SK-N-SH (cell line): ENCODE measurements at regions not wholly inside any gene's neighbourhood (a gene's known extent, or its start where the extent isn't known, plus 50 kb on each side); places are given as distances from the start of the nearest gene placed in this dataset.

Experiments used
- CTCF ChIA-PET: fragments of 300-600, 350-600 bp; formaldehyde crosslinking; extraction: SDS; loops from one replicate; lab custom pipeline; 2021; lab: Yijun Ruan, JAX
- POLR2A ChIA-PET: fragments of 350-600 bp; sonication (Branson Sonifier 250); formaldehyde crosslinking; extraction: SDS; loops from one replicate; lab custom pipeline; 2020; ENCODE audit warnings: antibody characterized with exemption, inconsistent platforms; lab: Yijun Ruan, JAX
- DNase-seq: peaks from one replicate; pipeline ENCODE4 v3.0.0; 2012
- H2AFZ ChIP-seq: fragments of 200-600 bp; sonication (generic); 2 replicates; pipeline ENCODE4 v1.8.1; 2016; ENCODE audit warnings: antibody characterized with exemption, mild to moderate bottlenecking, low read depth
- H3F3A ChIP-seq: fragments of 200-600 bp; sonication (generic); replicated peaks from 2 replicates; pipeline ENCODE3; 2016; ENCODE audit warnings: antibody characterized with exemption, mild to moderate bottlenecking; ENCODE audit not compliant: insufficient read depth
- H3K27ac ChIP-seq, 2 experiments: fragments of 200-500 bp in 1 of 2; fragments of 200-600 bp in 1 of 2; sonication (Bioruptor generic) in 1 of 2; sonication (generic), shearing (Covaris generic) in 1 of 2; 2 replicates each; pipeline versions ENCODE4 v1.5.1 to v1.6.1; 2014 to 2016; ENCODE audit warnings: low read depth in 2 of 2, inconsistent platforms in 1 of 2, low read length in 1 of 2, mild to moderate bottlenecking in 1 of 2, mixed read lengths in 1 of 2
- H3K27me3 ChIP-seq: fragments of 200-600 bp; sonication (generic), shearing (Covaris generic); 2 replicates; pipeline ENCODE4 v1.6.1; 2016; ENCODE audit warnings: mixed run types; ENCODE audit not compliant: insufficient read depth
- H3K36me3 ChIP-seq, 2 experiments: fragments of 200-500 bp in 1 of 2; fragments of 200-600 bp in 1 of 2; sonication (Bioruptor generic) in 1 of 2; sonication (generic) in 1 of 2; replicated peaks in 1 of 2; 2 replicates each; pipeline versions ENCODE3 to v1.5.1; 2014 to 2016; ENCODE audit warnings: low read length in 1 of 2, mild to moderate bottlenecking in 1 of 2; ENCODE audit not compliant: insufficient read depth in 2 of 2, control insufficient read depth in 1 of 2
- H3K4me1 ChIP-seq, 2 experiments: fragments of 200-500 bp in 1 of 2; fragments of 200-600 bp in 1 of 2; sonication (Bioruptor generic) in 1 of 2; sonication (generic), shearing (Covaris generic) in 1 of 2; 2 replicates each; pipeline versions ENCODE4 v1.5.1 to v1.6.1; 2014 to 2016; ENCODE audit warnings: low read depth in 1 of 2, low read length in 1 of 2, mixed run types in 1 of 2; ENCODE audit not compliant: insufficient read depth in 2 of 2, control insufficient read depth in 1 of 2
- H3K4me2 ChIP-seq: fragments of 200-600 bp; sonication (generic), shearing (Covaris generic); 2 replicates; pipeline ENCODE4 v1.6.1; 2017; ENCODE audit warnings: mixed run types
- H3K4me3 ChIP-seq, 2 experiments: fragments of 200-500 bp in 1 of 2; fragments of 200-600 bp in 1 of 2; sonication (Bioruptor generic) in 1 of 2; sonication (generic), shearing (Covaris generic) in 1 of 2; 2 replicates each; pipeline versions ENCODE4 v1.5.1 to v1.8.1; 2014 to 2016; ENCODE audit warnings: low read depth in 2 of 2, inconsistent platforms in 1 of 2, low read length in 1 of 2, mild to moderate bottlenecking in 1 of 2, mixed read lengths in 1 of 2, moderate library complexity in 1 of 2
- H3K79me2 ChIP-seq: fragments of 200-600 bp; sonication (generic); 2 replicates; pipeline ENCODE4 v1.8.1; 2017; ENCODE audit warnings: mild to moderate bottlenecking; ENCODE audit not compliant: insufficient read depth
- H3K9ac ChIP-seq: fragments of 200-600 bp; sonication (generic); 2 replicates; pipeline ENCODE4 v1.6.1; 2017; ENCODE audit warnings: mixed run types
- H3K9me2 ChIP-seq: fragments of 200-600 bp; sonication (generic); 2 replicates; pipeline ENCODE4 v1.6.1; 2017; ENCODE audit warnings: mixed run types
- H3K9me3 ChIP-seq: fragments of 200-600 bp; sonication (generic); 2 replicates; pipeline ENCODE4 v1.6.1; 2017; ENCODE audit warnings: mixed run types, mild to moderate bottlenecking, moderate library complexity
- H4K20me1 ChIP-seq: fragments of 200-600 bp; sonication (generic); 2 replicates; pipeline ENCODE4 v1.6.1; 2017; ENCODE audit warnings: mild to moderate bottlenecking, mixed run types; ENCODE audit not compliant: insufficient read depth
- CTCF ChIP-seq: fragments of 200-600 bp; sonication (generic); IDR thresholded peaks from 2 replicates; pipeline ENCODE4 v1.6.1; 2017; ENCODE audit warnings: antibody characterized with exemption, mild to moderate bottlenecking, moderate library complexity
- EP300 ChIP-seq, 2 experiments: IDR thresholded peaks; 2 replicates each; pipeline versions ENCODE4 v1.4.0 to v1.6.1; 2012; ENCODE audit warnings: borderline replicate concordance in 1 of 2, low read depth in 1 of 2, low read length in 1 of 2
- FOSL2 ChIP-seq: IDR thresholded peaks from 2 replicates; pipeline ENCODE4 v1.4.0; 2012; ENCODE audit warnings: low read depth, mild to moderate bottlenecking, moderate library complexity, borderline replicate concordance
- FOXJ3 ChIP-seq: sonication (generic); formaldehyde crosslinking; IDR thresholded peaks from 2 replicates; pipeline ENCODE4 v1.5.1; 2020; ENCODE audit warnings: mild to moderate bottlenecking, missing genetic modification reagents
- FOXM1 ChIP-seq: IDR thresholded peaks from 2 replicates; pipeline ENCODE4 v1.4.0; 2012; ENCODE audit warnings: low read depth, mild to moderate bottlenecking
- GABPA ChIP-seq: IDR thresholded peaks from 2 replicates; pipeline ENCODE4 v1.4.0; 2012; ENCODE audit warnings: low read depth, mild to moderate bottlenecking
- GATA2 ChIP-seq: sonication (generic); formaldehyde crosslinking; IDR thresholded peaks from 2 replicates; pipeline ENCODE4 v1.5.0; 2020; ENCODE audit warnings: mild to moderate bottlenecking, missing genetic modification reagents
- IRF3 ChIP-seq: fragments of 150-350 bp; IDR thresholded peaks from 2 replicates; pipeline ENCODE4 v1.6.1; 2016; ENCODE audit warnings: mild to moderate bottlenecking, low read depth, low read length
- JUND ChIP-seq: IDR thresholded peaks from 2 replicates; pipeline ENCODE4 v1.4.0; 2012
- MEF2A ChIP-seq: IDR thresholded peaks from 2 replicates; pipeline ENCODE4 v1.4.0; 2012; ENCODE audit warnings: low read depth, borderline replicate concordance
- MXI1 ChIP-seq: IDR thresholded peaks from 2 replicates; pipeline ENCODE4 v1.6.1; 2012; ENCODE audit warnings: mild to moderate bottlenecking, low read depth, low read length, improper control_type of control experiment
- NRF1 ChIP-seq: IDR thresholded peaks from 2 replicates; pipeline ENCODE4 v1.6.1; 2012; ENCODE audit warnings: low read depth, mild to moderate bottlenecking, low read length
- POLR2AphosphoS5 ChIP-seq: IDR thresholded peaks from 2 replicates; pipeline ENCODE4 v1.6.1; 2012; ENCODE audit warnings: low read depth, low read length
- RAD21 ChIP-seq: IDR thresholded peaks from 2 replicates; pipeline ENCODE4 v1.6.1; 2012; ENCODE audit warnings: mild to moderate bottlenecking, low read length
- REST ChIP-seq: IDR thresholded peaks from 2 replicates; pipeline ENCODE4 v1.6.1; 2012; ENCODE audit warnings: mild to moderate bottlenecking, low read depth, low read length, moderate library complexity
- RFX5 ChIP-seq: IDR thresholded peaks from 2 replicates; pipeline ENCODE4 v1.6.1; 2012; ENCODE audit warnings: mild to moderate bottlenecking, improper control_type of control experiment, low read length
- USF2 ChIP-seq: fragments of 150-350 bp; IDR thresholded peaks from 2 replicates; pipeline ENCODE4 v1.6.1; 2017; ENCODE audit warnings: antibody characterized with exemption, low read length, low read depth, borderline replicate concordance
- ZBTB33 ChIP-seq: IDR thresholded peaks from 2 replicates; pipeline ENCODE4 v1.4.0; 2012; ENCODE audit warnings: low read depth, borderline replicate concordance
- WGBS: methylation state at CpG from one replicate; pipeline ENCODE4 v1.1.6; 2017; ENCODE audit warnings: low lambda C conversion rate; 5-methylcytosine and 5-hydroxymethylcytosine counted together

GRCh38 chr3:90068783-90069182 is 961.4 kb downstream of the EPHA3 start:
- 0% methylated on average over 3 of the region's 3 CpGs for WGBS
- no peaks in the 10 kb centered on the region for H3K9me2 ChIP-seq
- POLR2A ChIA-PET = no interaction called here
- H4K20me1 ChIP-seq = no peaks in the 10 kb centered on the region
- no peaks in the 10 kb centered on the region for H3K79me2 ChIP-seq
- TF ChIP-seq MEF2A = no peak
- TF ChIP-seq, all 33 proteins: peak for 0
- H3K27ac ChIP-seq = no peak overlapping the region
- no peak for DNase-seq
- no peak overlapping the region for H3K9ac ChIP-seq
- H3K36me3 ChIP-seq = no peaks in the 10 kb centered on the region
- no peak overlapping the region for H3K4me2 ChIP-seq
- H3F3A ChIP-seq = no peaks in the 10 kb centered on the region
- no peak overlapping the region for H2AFZ ChIP-seq
- H3K4me1 ChIP-seq = no peaks in the 10 kb centered on the region
- no peaks in the 10 kb centered on the region for H3K9me3 ChIP-seq
- H3K4me3 ChIP-seq = no peak overlapping the region
- CTCF ChIA-PET = no interaction called here
- no peaks in the 10 kb centered on the region for H3K27me3 ChIP-seq

GRCh38 chr3:90069748-90070147 is 962.3 kb downstream of the EPHA3 start:
- Histone ChIP-seq H2AFZ (no peak overlapping the region), H4K20me1 (no peaks in the 10 kb centered on the region), H3K36me3 (no peaks in the 10 kb centered on the region), H3K9me2 (no peaks in the 10 kb centered on the region), H3K4me3 (no peak overlapping the region), H3K27me3 (no peaks in the 10 kb centered on the region), H3K4me1 (no peaks in the 10 kb centered on the region), H3K79me2 (no peaks in the 10 kb centered on the region), H3K9ac (no peak overlapping the region), H3K27ac (no peak overlapping the region), H3F3A (no peaks in the 10 kb centered on the region), H3K9me3 (no peaks in the 10 kb centered on the region), H3K4me2 (no peak overlapping the region)
- TF ChIP-seq RFX5 (no peak), CTCF (no peak), ZBTB33 (no peak), MXI1 (no peak), GATA2 (no peak), REST (no peak), IRF3 (no peak), GABPA (no peak), JUND (no peak), RAD21 (no peak), EP300 (IDR thresholded peaks at IDR 0.05; ENCODE audit: borderline replicate concordance in 1 of 2, low read depth in 1 of 2, low read length in 1 of 2) (no peak), FOXJ3 (CRISPR knock-in tag) (no peak), POLR2AphosphoS5 (no peak), USF2 (no peak), FOSL2 (no peak), NRF1 (no peak), FOXM1 (no peak)
- CTCF ChIA-PET = no interaction called here
- POLR2A ChIA-PET = no interaction called here
- WGBS = 3% methylated on average over 1 of the region's 1 CpG
- DNase-seq = no peak
